PC-9 (cell line): ENCODE measurements at regions not wholly inside any gene's neighbourhood (a gene's known extent, or its start where the extent isn't known, plus 50 kb on each side); places are given as distances from the start of the nearest gene placed in this dataset.

Experiments used
- CTCF ChIP-seq: fragments of 200-600 bp; sonication (generic); conservative IDR thresholded peaks from 2 replicates; pipeline ENCODE4 v1.6.1; 2017; ENCODE audit warnings: mixed run types, antibody characterized with exemption, mild to moderate bottlenecking, moderate library complexity
- EZH2 ChIP-seq: fragments of 200-600 bp; sonication (generic); IDR thresholded peaks from 2 replicates; pipeline ENCODE4 v1.8.0; 2017; ENCODE audit warnings: antibody characterized with exemption, low read depth

GRCh38 chr10:28139138-28139537 lies 140.3 kb upstream of the ODAD2 start:
- TF ChIP-seq EZH2 (no peak), CTCF (no peak)
